ENCODE measurements at regions not wholly inside any gene's neighbourhood (a gene's known extent, or its start where the extent isn't known, plus 50 kb on each side); places are given as distances from the start of the nearest gene placed in this dataset.

- Histone ChIP-seq H3K4me1 (ENCODE audit: control insufficient read depth, extremely low read depth, insufficient read depth, low read length) (no peaks in the 10 kb centered on the region), H3K27me3 (ENCODE audit: control insufficient read depth in 2 of 2, insufficient read depth in 2 of 2, low read length in 2 of 2) (peaks cover 0 to 5% of the 10 kb centered on the region in 2 experiments), H3K9me3 (replicated peaks; ENCODE audit: control insufficient read depth, insufficient read depth, low read length) (no peaks in the 10 kb centered on the region), H3K9ac (replicated peaks; ENCODE audit: extremely low read depth, insufficient read depth, low read length) (no peak overlapping the region), H3K9me1 (replicated peaks; ENCODE audit: control insufficient read depth, extremely low read depth, insufficient read depth, low read length) (no peaks in the 10 kb centered on the region), H3K27ac (ENCODE audit: insufficient read depth, low read depth, low read length) (no peak overlapping the region), H2AFZ (ENCODE audit: low read depth, low read length) (no peak overlapping the region), H4K20me1 (replicated peaks; ENCODE audit: control insufficient read depth, extremely low read depth, insufficient read depth, low read length) (no peaks in the 10 kb centered on the region), H3K36me3 (ENCODE audit: control insufficient read depth in 2 of 2, extremely low read depth in 1 of 2, insufficient read depth in 2 of 2, low read length in 2 of 2) (no peaks in the 10 kb centered on the region), H3K79me2 (ENCODE audit: control insufficient read depth, insufficient read depth, low read length) (no peaks in the 10 kb centered on the region), H3K4me2 (ENCODE audit: insufficient read depth, low read length) (no peak overlapping the region), H3K4me3 (replicated peaks in 1 of 3; ENCODE audit: insufficient read depth in 1 of 3, low read depth in 1 of 3, low read length in 3 of 3) (no peak overlapping the region)
- no TSS peak for BruUV-seq (replicated peaks)
- TF ChIP-seq MYC (IDR thresholded peaks at IDR 0.05; ENCODE audit: low read depth, low read length) (no peak), MAX (IDR thresholded peaks at IDR 0.05; ENCODE audit: insufficient read depth, insufficient read length) (no peak), FOS (IDR thresholded peaks at IDR 0.05; ENCODE audit: borderline replicate concordance, insufficient read depth, low read length) (no peak), POLR2AphosphoS5 (IDR thresholded peaks at IDR 0.05; ENCODE audit: insufficient read depth, low read depth, low read length) (no peak), JUN (IDR thresholded peaks at IDR 0.05; ENCODE audit: borderline replicate concordance, insufficient read depth, insufficient read length, low read depth) (no peak), EZH2 (IDR thresholded peaks at IDR 0.05; ENCODE audit: borderline replicate concordance, low read depth, low read length, severe bottlenecking) (no peak), POLR2A (IDR thresholded peaks at IDR 0.05; ENCODE audit: low read depth, low read length) (no peak), GATA2 (IDR thresholded peaks at IDR 0.05; ENCODE audit: insufficient read depth, insufficient read length, low read depth, low read length) (no peak), CTCF (IDR thresholded peaks at IDR 0.05; ENCODE audit: extremely low read depth in 1 of 2, insufficient read depth in 1 of 2, low read depth in 1 of 2, low read length in 2 of 2) (no peak)
- POLR2A ChIA-PET: no interaction called here
- CTCF ChIA-PET: interaction anchor here (0.7 kb wide), 1 partner anchor 195 kb away, joined by 3 read pairs; no protein-coding TSS in a partner anchor
- intact Hi-C loops (cut with micrococcal nuclease): no loop called here
- dilution Hi-C loops (cut with MboI; ENCODE audit: extremely low pct_ligation_motif_present, low sequenced_read_pairs): no loop called here
- FAIRE-seq (no peak), DNase-seq (ENCODE audit: low read depth, low spot score) (no peak)
These were observed 187.5 kb upstream of the FOXF1 start for GRCh38 chr16:86322806-86323205.

Measured in endothelial cell of umbilical vein (primary cell).